ENCODE measurements at regions not wholly inside any gene's neighbourhood (a gene's known extent, or its start where the extent isn't known, plus 50 kb on each side); places are given as distances from the start of the nearest gene placed in this dataset.

- Histone ChIP-seq H3K9me3 (ENCODE audit: control insufficient read depth, low read depth, low read length) (no peaks in the 10 kb centered on the region), H3K4me1 (ENCODE audit: control insufficient read depth, extremely low read depth, insufficient read depth, low read length) (no peaks in the 10 kb centered on the region), H3K4me2 (ENCODE audit: control insufficient read depth, extremely low read depth, insufficient read depth, low read depth, low read length) (no peak overlapping the region), H3K9ac (ENCODE audit: control insufficient read depth, extremely low read depth, insufficient read depth, low read length) (no peak overlapping the region), H3K4me3 (ENCODE audit: control insufficient read depth in 2 of 3, extremely low read depth in 1 of 3, insufficient read depth in 2 of 3, low read depth in 1 of 3, low read length in 3 of 3) (no peak overlapping the region), H3K27ac (ENCODE audit: control insufficient read depth, insufficient read depth, low read length) (no peak overlapping the region), H3K9me1 (ENCODE audit: control insufficient read depth, extremely low read depth, insufficient read depth, low read length) (no peaks in the 10 kb centered on the region), H4K20me1 (ENCODE audit: control insufficient read depth, extremely low read depth, insufficient read depth, low read length) (no peaks in the 10 kb centered on the region), H3K36me3 (ENCODE audit: control insufficient read depth in 2 of 2, extremely low read depth in 1 of 2, insufficient read depth in 2 of 2, low read length in 2 of 2) (no peaks in the 10 kb centered on the region), H3K79me2 (ENCODE audit: control insufficient read depth, insufficient read depth, low read length) (no peaks in the 10 kb centered on the region), H3K27me3 (ENCODE audit: control insufficient read depth, extremely low read depth, insufficient read depth, low read length) (peaks cover 5% of the 10 kb centered on the region), H2AFZ (ENCODE audit: control insufficient read depth, low read length) (no peak overlapping the region)
- no peak for FAIRE-seq
- TF ChIP-seq, protein P1, sequence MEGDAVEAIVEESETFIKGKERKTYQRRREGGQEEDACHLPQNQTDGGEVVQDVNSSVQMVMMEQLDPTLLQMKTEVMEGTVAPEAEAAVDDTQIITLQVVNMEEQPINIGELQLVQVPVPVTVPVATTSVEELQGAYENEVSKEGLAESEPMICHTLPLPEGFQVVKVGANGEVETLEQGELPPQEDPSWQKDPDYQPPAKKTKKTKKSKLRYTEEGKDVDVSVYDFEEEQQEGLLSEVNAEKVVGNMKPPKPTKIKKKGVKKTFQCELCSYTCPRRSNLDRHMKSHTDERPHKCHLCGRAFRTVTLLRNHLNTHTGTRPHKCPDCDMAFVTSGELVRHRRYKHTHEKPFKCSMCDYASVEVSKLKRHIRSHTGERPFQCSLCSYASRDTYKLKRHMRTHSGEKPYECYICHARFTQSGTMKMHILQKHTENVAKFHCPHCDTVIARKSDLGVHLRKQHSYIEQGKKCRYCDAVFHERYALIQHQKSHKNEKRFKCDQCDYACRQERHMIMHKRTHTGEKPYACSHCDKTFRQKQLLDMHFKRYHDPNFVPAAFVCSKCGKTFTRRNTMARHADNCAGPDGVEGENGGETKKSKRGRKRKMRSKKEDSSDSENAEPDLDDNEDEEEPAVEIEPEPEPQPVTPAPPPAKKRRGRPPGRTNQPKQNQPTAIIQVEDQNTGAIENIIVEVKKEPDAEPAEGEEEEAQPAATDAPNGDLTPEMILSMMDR (optimal IDR thresholded peaks at IDR 0.05 in 1 of 3, IDR thresholded peaks at IDR 0.05 in 1 of 3, conservative IDR thresholded peaks at IDR 0.05 in 1 of 3; ENCODE audit: extremely low read depth in 1 of 3, insufficient read depth in 2 of 3, low read length in 3 of 3) = no peak
- TF ChIP-seq EZH2 (IDR thresholded peaks at IDR 0.05; ENCODE audit: low read length) = no peak
- dilution Hi-C loops (cut with MboI; ENCODE audit: extremely low pct_ligation_motif_present, low sequenced_read_pairs) = no loop called here
- DNase-seq (ENCODE audit: low read depth, low spot score) = no peak
These were observed 106.1 kb upstream of the RFLNA start for GRCh38 chr12:124188561-124189405.

DNA sequence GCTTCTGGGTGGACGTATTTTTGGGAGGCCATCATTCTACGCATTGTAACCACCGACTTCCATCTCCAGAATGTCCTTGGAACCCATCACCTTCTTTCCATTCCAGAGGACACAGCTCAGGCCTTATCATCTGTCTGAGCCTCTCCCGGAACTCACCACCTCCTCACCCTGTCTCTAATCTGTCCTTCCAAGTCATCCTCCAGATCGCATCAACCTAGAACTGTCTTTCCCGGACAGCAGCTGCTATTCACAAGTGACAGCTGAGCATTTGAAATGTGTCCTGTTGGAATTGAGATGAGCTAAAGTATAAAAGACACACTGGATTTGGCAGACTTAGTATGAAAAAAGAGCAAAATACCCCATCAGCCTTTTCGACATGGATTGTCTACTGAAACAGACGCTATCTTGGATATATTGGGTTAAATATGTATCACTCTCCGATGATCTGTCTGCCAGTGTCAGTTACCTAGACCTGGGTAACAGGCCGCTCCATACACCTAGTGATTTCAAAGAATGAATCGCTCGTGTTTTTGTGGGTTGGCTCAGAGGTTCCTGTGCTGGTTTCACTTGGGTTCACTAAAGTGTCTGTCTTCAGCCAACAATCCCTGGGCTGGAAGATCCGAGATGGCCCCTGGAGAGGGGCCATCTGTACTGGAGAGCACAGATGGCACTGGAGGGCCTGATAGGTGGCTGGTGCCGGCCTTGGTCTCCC lies 104.4 kb upstream of the RFLNA start:
- no peaks in the 10 kb centered on the region for H3K79me2 ChIP-seq (ENCODE audit: control insufficient read depth, insufficient read depth, low read length)
- H3K27me3 ChIP-seq (ENCODE audit: control insufficient read depth, extremely low read depth, insufficient read depth, low read length) = peaks cover 6% of the 10 kb centered on the region
- no peak overlapping the region for H3K27ac ChIP-seq (ENCODE audit: control insufficient read depth, insufficient read depth, low read length)
- TF ChIP-seq EZH2 (IDR thresholded peaks at IDR 0.05; ENCODE audit: low read length) = no peak
- TF ChIP-seq, protein P1 (optimal IDR thresholded peaks at IDR 0.05 in 1 of 3, IDR thresholded peaks at IDR 0.05 in 1 of 3, conservative IDR thresholded peaks at IDR 0.05 in 1 of 3; ENCODE audit: extremely low read depth in 1 of 3, insufficient read depth in 2 of 3, low read length in 3 of 3) = no peak
- no peak overlapping the region for H3K4me3 ChIP-seq (ENCODE audit: control insufficient read depth in 2 of 3, extremely low read depth in 1 of 3, insufficient read depth in 2 of 3, low read depth in 1 of 3, low read length in 3 of 3)
- H3K9me3 ChIP-seq (ENCODE audit: control insufficient read depth, low read depth, low read length) = no peaks in the 10 kb centered on the region
- no peaks in the 10 kb centered on the region for H3K9me1 ChIP-seq (ENCODE audit: control insufficient read depth, extremely low read depth, insufficient read depth, low read length)
- dilution Hi-C loops (cut with MboI; ENCODE audit: extremely low pct_ligation_motif_present, low sequenced_read_pairs) = no loop called here
- no peaks in the 10 kb centered on the region for H3K4me1 ChIP-seq (ENCODE audit: control insufficient read depth, extremely low read depth, insufficient read depth, low read length)
- no peaks in the 10 kb centered on the region for H3K36me3 ChIP-seq (ENCODE audit: control insufficient read depth in 2 of 2, extremely low read depth in 1 of 2, insufficient read depth in 2 of 2, low read length in 2 of 2)
- H4K20me1 ChIP-seq (ENCODE audit: control insufficient read depth, extremely low read depth, insufficient read depth, low read length) = no peaks in the 10 kb centered on the region
- H3K9ac ChIP-seq (ENCODE audit: control insufficient read depth, extremely low read depth, insufficient read depth, low read length) = no peak overlapping the region
- no peak for DNase-seq (ENCODE audit: low read depth, low spot score)
- no peak for FAIRE-seq
- no peak overlapping the region for H3K4me2 ChIP-seq (ENCODE audit: control insufficient read depth, extremely low read depth, insufficient read depth, low read depth, low read length)
- H2AFZ ChIP-seq (ENCODE audit: control insufficient read depth, low read length) = no peak overlapping the region

All from keratinocyte (primary cell).